OCI-LY1 (cell line): ENCODE measurements at regions not wholly inside any gene's neighbourhood (a gene's known extent, or its start where the extent isn't known, plus 50 kb on each side); places are given as distances from the start of the nearest gene placed in this dataset.

ENCODE experiments used
- H2AFZ ChIP-seq: fragments of 200-600 bp; sonication (generic), shearing (Covaris generic); 2 replicates; pipeline ENCODE4 v1.6.0; 2014; ENCODE audit warnings: antibody characterized with exemption, mild to moderate bottlenecking, low read length
- H3F3A ChIP-seq: fragments of 200-600 bp; sonication (generic), shearing (Covaris generic); 2 replicates; pipeline ENCODE4 v1.6.0; 2014; ENCODE audit warnings: mild to moderate bottlenecking, antibody characterized with exemption, low read length, moderate library complexity; ENCODE audit not compliant: insufficient read depth
- H3K27ac ChIP-seq: fragments of 200-600 bp; sonication (generic); 2 replicates; pipeline ENCODE4 v1.5.1; 2014; ENCODE audit warnings: low read length, mixed run types, mild to moderate bottlenecking, low read depth; ENCODE audit not compliant: poor library complexity, severe bottlenecking
- H3K27me3 ChIP-seq: fragments of 200-600 bp; sonication (generic); 2 replicates; pipeline ENCODE4 v1.6.0; 2014; ENCODE audit warnings: antibody characterized with exemption, mild to moderate bottlenecking, low read length, moderate library complexity; ENCODE audit not compliant: insufficient read depth
- H3K36me3 ChIP-seq: fragments of 200-600 bp; sonication (generic); 2 replicates; pipeline ENCODE4 v1.6.1; 2014; ENCODE audit warnings: mild to moderate bottlenecking, antibody characterized with exemption, low read length, moderate library complexity, mixed read lengths; ENCODE audit not compliant: insufficient read depth
- H3K4me1 ChIP-seq: fragments of 200-600 bp; sonication (generic); 2 replicates; pipeline ENCODE4 v1.5.1; 2014; ENCODE audit warnings: mild to moderate bottlenecking, low read length, moderate library complexity; ENCODE audit not compliant: insufficient read depth, severe bottlenecking
- H3K4me2 ChIP-seq: fragments of 200-600 bp; sonication (generic), shearing (Covaris generic); 2 replicates; pipeline ENCODE4 v1.6.1; 2014; ENCODE audit warnings: low read length
- H3K4me3 ChIP-seq: fragments of 200-600 bp; sonication (generic); 2 replicates; pipeline ENCODE4 v1.5.1; 2014; ENCODE audit warnings: low read length, low read depth, mild to moderate bottlenecking, mixed read lengths; ENCODE audit not compliant: poor library complexity, severe bottlenecking
- H3K79me2 ChIP-seq: fragments of 200-600 bp; shearing (Covaris generic); 2 replicates; pipeline ENCODE4 v1.6.1; 2016; ENCODE audit warnings: mixed run types, low read length, mixed read lengths; ENCODE audit not compliant: insufficient read depth
- H3K9ac ChIP-seq: fragments of 200-600 bp; sonication (generic), shearing (Covaris generic); 2 replicates; pipeline ENCODE4 v1.6.1; 2014; ENCODE audit warnings: mild to moderate bottlenecking, low read length, mixed read lengths
- H3K9me2 ChIP-seq: fragments of 200-600 bp; sonication (generic), shearing (Covaris generic); 2 replicates; pipeline ENCODE4 v1.6.1; 2014; ENCODE audit warnings: low read depth, mild to moderate bottlenecking, low read length, mixed read lengths
- H3K9me3 ChIP-seq: fragments of 200-600 bp; shearing (Covaris generic); 2 replicates; pipeline ENCODE4 v1.6.1; 2014; ENCODE audit warnings: low read length, mixed read lengths
- H4K20me1 ChIP-seq: fragments of 200-600 bp; sonication (generic), shearing (Covaris generic); 2 replicates; pipeline ENCODE4 v1.6.0; 2016; ENCODE audit warnings: mild to moderate bottlenecking, low read length; ENCODE audit not compliant: insufficient read depth
- CTCF ChIP-seq: fragments of 200-600 bp; sonication (generic), shearing (Covaris generic); IDR thresholded peaks from 2 replicates; pipeline ENCODE4 v1.5.1; 2017; ENCODE audit warnings: mild to moderate bottlenecking, antibody characterized with exemption, low read length, moderate library complexity, mixed read lengths
- EZH2 ChIP-seq: fragments of 200-600 bp; sonication (generic), shearing (Covaris generic); IDR thresholded peaks from 2 replicates; pipeline ENCODE4 v1.8.0; 2017; ENCODE audit warnings: borderline replicate concordance, mixed run types, mild to moderate bottlenecking, antibody characterized with exemption, low read length, moderate library complexity, mixed read lengths

GRCh38 chr17:79212149-79213087, 137.8 kb downstream of the ENGASE start:
- Histone ChIP-seq H3K4me1 (no peaks in the 10 kb centered on the region), H3K27me3 (no peaks in the 10 kb centered on the region), H2AFZ (no peak overlapping the region), H4K20me1 (no peaks in the 10 kb centered on the region), H3K9me2 (no peaks in the 10 kb centered on the region), H3K79me2 (no peaks in the 10 kb centered on the region), H3K9ac (no peak overlapping the region), H3F3A (no peaks in the 10 kb centered on the region), H3K36me3 (no peaks in the 10 kb centered on the region), H3K9me3 (no peaks in the 10 kb centered on the region), H3K4me3 (no peak overlapping the region), H3K4me2 (no peak overlapping the region), H3K27ac (no peak overlapping the region)
- TF ChIP-seq EZH2, result no peak
- TF ChIP-seq CTCF, result no peak

- TF ChIP-seq EZH2 (no peak), CTCF (no peak)
- Histone ChIP-seq H3K9me3 (no peaks in the 10 kb centered on the region), H3K27me3 (no peaks in the 10 kb centered on the region)
Observed at GRCh38 chr17:79211061-79211770, 136.6 kb downstream of the ENGASE start.

GRCh38 chr17:79210638-79211037, 136.0 kb downstream of the ENGASE start:
- no peak overlapping the region for H3K4me3 ChIP-seq
- TF ChIP-seq EZH2 (no peak), CTCF (no peak)
- no peaks in the 10 kb centered on the region for H3K4me1 ChIP-seq
- H2AFZ ChIP-seq, result no peak overlapping the region
- no peaks in the 10 kb centered on the region for H4K20me1 ChIP-seq
- H3K36me3 ChIP-seq, result no peaks in the 10 kb centered on the region
- H3F3A ChIP-seq, result no peaks in the 10 kb centered on the region
- no peak overlapping the region for H3K9ac ChIP-seq
- H3K27ac ChIP-seq, result no peak overlapping the region
- H3K27me3 ChIP-seq, result no peaks in the 10 kb centered on the region
- no peak overlapping the region for H3K4me2 ChIP-seq
- H3K9me2 ChIP-seq, result no peaks in the 10 kb centered on the region
- H3K79me2 ChIP-seq, result no peaks in the 10 kb centered on the region
- no peaks in the 10 kb centered on the region for H3K9me3 ChIP-seq

More at GRCh38 chr17:79211061-79211770, 136.6 kb downstream of the ENGASE start:
- Histone ChIP-seq H3F3A (no peaks in the 10 kb centered on the region), H3K79me2 (no peaks in the 10 kb centered on the region), H3K4me2 (no peak overlapping the region), H3K9ac (no peak overlapping the region), H3K36me3 (no peaks in the 10 kb centered on the region), H3K9me2 (no peaks in the 10 kb centered on the region), H4K20me1 (no peaks in the 10 kb centered on the region), H3K27ac (no peak overlapping the region), H3K4me1 (no peaks in the 10 kb centered on the region), H3K4me3 (no peak overlapping the region), H2AFZ (no peak overlapping the region)
